GM13977 (cell line): ENCODE measurements at regions not wholly inside any gene's neighbourhood (a gene's known extent, or its start where the extent isn't known, plus 50 kb on each side); places are given as distances from the start of the nearest gene placed in this dataset.

Experiments used
- DNase-seq: peaks from one replicate; pipeline ENCODE4 v3.0.0; 2012; ENCODE audit warnings: low spot score
- CTCF ChIP-seq: IDR thresholded peaks from 2 replicates; pipeline ENCODE4 v1.5.1; 2012; ENCODE audit warnings: mild to moderate bottlenecking, control low read depth; ENCODE audit not compliant: insufficient read depth; ENCODE audit errors: extremely low read depth, missing control alignments
- in situ Hi-C: fragments of 300-500 bp; cut with MboI; formaldehyde crosslinking; loops from one replicate; pipeline ENCODE4 v1.12.0; 2022; ENCODE audit warnings: low sequenced_read_pairs, low pct_unique_long_range_greater_than_20kb, mixed read lengths, inconsistent platforms; ENCODE audit not compliant: unreplicated experiment

DNA sequence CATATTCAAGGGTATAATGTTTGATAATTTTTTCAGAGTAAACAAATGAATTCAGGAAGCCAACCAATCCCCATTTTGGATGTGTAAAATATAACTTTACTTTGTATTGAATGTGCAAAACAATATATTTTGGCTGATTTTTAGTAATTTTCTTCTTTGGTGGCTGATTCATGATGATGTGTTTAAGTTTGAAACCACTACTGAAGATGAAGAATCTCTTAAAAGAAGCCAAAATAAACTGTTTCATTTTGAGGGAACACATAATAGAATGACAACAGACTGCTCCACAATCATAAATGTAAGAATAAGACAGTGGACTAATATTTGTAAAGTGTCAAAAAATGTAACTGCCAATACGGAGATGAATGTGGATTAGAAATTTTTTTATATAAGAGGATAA lies 52.5 kb upstream of the TRIM43 start:
- TF ChIP-seq CTCF: no peak
- no peak for DNase-seq
- in situ Hi-C loops: no loop called here

DNA sequence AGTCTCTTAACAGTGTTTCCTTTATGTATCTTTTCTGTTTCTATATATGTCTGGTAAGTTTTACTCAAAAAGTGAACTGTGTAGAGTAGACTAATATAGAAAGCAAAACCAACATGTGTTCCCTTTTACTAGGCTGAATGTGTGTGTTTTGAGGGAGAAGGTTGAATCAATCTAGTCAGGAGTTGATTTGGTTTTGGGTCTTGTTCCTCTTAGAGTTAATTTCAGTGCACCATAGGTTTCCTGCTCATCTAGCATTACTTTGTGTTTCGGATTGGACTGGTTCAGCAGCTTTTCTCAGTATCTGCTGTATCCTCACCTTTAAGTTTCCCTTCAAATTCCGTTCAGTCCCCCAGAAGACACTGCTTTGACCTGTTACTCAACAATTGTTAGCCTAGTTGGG lies 52.0 kb upstream of the TRIM43 start:
- in situ Hi-C loops: no loop called here

More for the DNA sequence above, 52.0 kb upstream of the TRIM43 start:
- peak; percentile 28 for DNase-seq
- TF ChIP-seq CTCF: no peak
